Spleen (tissue), 7 donors: ENCODE measurements at regions not wholly inside any gene's neighbourhood (a gene's known extent, or its start where the extent isn't known, plus 50 kb on each side); places are given as distances from the start of the nearest gene placed in this dataset.
"Not testable (repeated sequence)": the region's sequence is repeated elsewhere in the genome, so short reads cannot be mapped to it uniquely, and the experiment has no call there.

Experiments
- CTCF ChIP-seq, 11 experiments: fragments of 200-600 bp in 7 of 11; fragments of 450-650 bp in 4 of 11; sonication (generic) in 4 of 11; IDR thresholded peaks in 8 of 11; conservative IDR thresholded peaks in 3 of 11; 1 replicate in 7 of 11; 2 replicates in 4 of 11; pipeline versions ENCODE4 v1.4.0 to v1.8.0; 2016 to 2021; ENCODE audit warnings: antibody characterized with exemption in 11 of 11, inconsistent platforms in 4 of 11, mild to moderate bottlenecking in 1 of 11
- POLR2A ChIP-seq, 3 donors: fragments of 450-650 bp; IDR thresholded peaks; one replicate each; pipeline ENCODE4 v1.5.1; 2017; ENCODE audit warnings: antibody characterized with exemption in 3 of 3, mild to moderate bottlenecking in 1 of 3
- POLR2AphosphoS5 ChIP-seq, 3 donors: sonication (generic); formaldehyde crosslinking; IDR thresholded peaks; one replicate each; pipeline ENCODE4 v1.5.1; 2017; ENCODE audit warnings: antibody characterized with exemption in 3 of 3
- donor health status: DM: no; HTN: no; CAD: no; lungs with moderate emphysema.
- donor health status: DM: no; HTN: no; CAD: no.
- donor health status: DM: no; HTN: no; CAD: no.

DNA sequence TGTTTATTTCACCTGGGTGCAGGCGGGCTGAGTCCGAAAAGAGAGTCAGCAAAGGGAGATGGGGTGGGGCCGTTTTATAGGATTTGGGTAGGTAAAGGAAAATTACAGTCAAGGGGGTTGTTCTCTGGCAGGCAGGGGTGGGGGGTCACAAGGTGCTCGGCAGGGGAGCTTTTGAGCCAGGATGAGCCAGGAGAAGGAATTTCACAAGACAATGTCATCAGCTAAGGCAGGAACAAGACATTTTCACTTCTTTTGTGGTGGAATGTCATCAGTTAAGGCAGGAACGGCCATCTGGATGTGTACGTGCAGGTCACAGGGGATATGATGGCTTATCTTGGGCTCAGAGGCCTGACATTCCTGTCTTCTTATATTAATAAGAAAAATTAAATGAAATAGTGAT lies 115.8 kb upstream of the KCNJ3 start:
- not testable (repeated sequence) for TF ChIP-seq POLR2AphosphoS5 (IDR thresholded peaks at IDR 0.05); CTCF (IDR thresholded peaks at IDR 0.05 in 8 of 11, conservative IDR thresholded peaks at IDR 0.05 in 3 of 11); POLR2A (IDR thresholded peaks at IDR 0.05)
